GM12878 (cell line): ENCODE measurements at regions not wholly inside any gene's neighbourhood (a gene's known extent, or its start where the extent isn't known, plus 50 kb on each side); places are given as distances from the start of the nearest gene placed in this dataset.

Source experiments
- ATAC-seq: fragments of 200-7000 bp; cut with Tn5 transposase; 3 replicates; pipeline ENCODE4 v1.9.1; 2020; ENCODE audit warnings: mild to moderate bottlenecking, moderate library complexity
- BruUV-seq: library from RNA; stranded (reverse); fragments of 400-500 nt; replicated peaks from 2 replicates; lab custom pipeline; 2021; lab: Mats Ljungman, UMichigan
- CTCF ChIA-PET: fragments of 300-600 bp; sonication (Branson Sonifier 250); formaldehyde crosslinking; extraction: SDS; loops from one replicate; lab custom pipeline; 2021; ENCODE audit warnings: inconsistent platforms; lab: Yijun Ruan, JAX
- POLR2A ChIA-PET: fragments of 350-600 bp; formaldehyde crosslinking; extraction: SDS; loops from one replicate; lab custom pipeline; 2021; ENCODE audit warnings: inconsistent platforms; lab: Charles Lee
- RAD21 ChIA-PET: fragments of 300-600 bp; sonication (Branson Sonifier 250); formaldehyde crosslinking; loops from one replicate; lab custom pipeline; 2023; ENCODE audit warnings: antibody characterized with exemption; ENCODE audit not compliant: unreplicated experiment; lab: Charles Lee
- SMC1A ChIA-PET: fragments of 300-600 bp; sonication (Branson Sonifier 250); formaldehyde crosslinking; loops from one replicate; lab custom pipeline; 2023; ENCODE audit not compliant: unreplicated experiment, uncharacterized antibody; lab: Charles Lee
- DNase-seq: peaks from one replicate; pipeline ENCODE4 v3.0.0-alpha.2; 2011; ENCODE audit warnings: low read depth, low spot score
- FAIRE-seq: peaks from 3 replicates; lab custom pipeline; 2011; peaks lifted over from hg19 to GRCh38; lab: Jason Lieb, UNC
- H2AFZ ChIP-seq: 2 replicates; pipeline ENCODE4 v1.6.0; 2011; ENCODE audit warnings: low read depth, low read length, control low read depth; ENCODE audit not compliant: control insufficient read depth
- H3K27ac ChIP-seq: 2 replicates; pipeline ENCODE4 v1.5.1; 2011; ENCODE audit warnings: control low read depth; ENCODE audit not compliant: control insufficient read depth, insufficient read depth
- H3K27me3 ChIP-seq, 2 experiments: replicated peaks in 1 of 2; 2 replicates each; pipeline versions ENCODE4 v1.6.0 to v1.6.1; 2011; ENCODE audit warnings: low read length in 1 of 2; ENCODE audit not compliant: control insufficient read depth in 2 of 2, insufficient read depth in 2 of 2
- H3K36me3 ChIP-seq, 2 experiments: 2 replicates each; pipeline ENCODE4 v1.5.1; 2011; ENCODE audit warnings: low read length in 1 of 2; ENCODE audit not compliant: control insufficient read depth in 2 of 2, insufficient read depth in 2 of 2
- H3K4me1 ChIP-seq: 2 replicates; pipeline ENCODE4 v1.6.1; 2011; ENCODE audit warnings: mild to moderate bottlenecking, low read length, moderate library complexity, mixed read lengths; ENCODE audit not compliant: control insufficient read depth, insufficient read depth
- H3K4me2 ChIP-seq: 2 replicates; pipeline ENCODE4 v1.6.0; 2011; ENCODE audit warnings: control low read depth; ENCODE audit not compliant: control insufficient read depth, insufficient read depth
- H3K4me3 ChIP-seq: fragments of 200-600 bp; sonication (generic); 2 replicates; pipeline ENCODE4 v1.5.1; 2016
- H3K79me2 ChIP-seq: 2 replicates; pipeline ENCODE4 v1.6.0; 2011; ENCODE audit warnings: low read length; ENCODE audit not compliant: control insufficient read depth, insufficient read depth
- H3K9ac ChIP-seq: 2 replicates; pipeline ENCODE4 v1.8.0; 2011; ENCODE audit warnings: low read length, control low read depth, mixed read lengths; ENCODE audit not compliant: control insufficient read depth, insufficient read depth
- H3K9me3 ChIP-seq: replicated peaks from 3 replicates; pipeline ENCODE4 v1.5.1; 2011; ENCODE audit warnings: mild to moderate bottlenecking, low read length; ENCODE audit not compliant: control insufficient read depth, insufficient read depth
- H4K20me1 ChIP-seq: 2 replicates; pipeline ENCODE4 v1.6.0; 2011; ENCODE audit not compliant: control insufficient read depth, insufficient read depth
- CHD4 ChIP-seq: fragments of 200-600 bp; sonication (generic); IDR thresholded peaks from 2 replicates; pipeline ENCODE4 v1.6.1; 2016; ENCODE audit warnings: mild to moderate bottlenecking
- EED ChIP-seq: sonication (generic); IDR thresholded peaks from 2 replicates; pipeline ENCODE4 v1.6.1; 2016; ENCODE audit warnings: antibody characterized with exemption, low read depth
- MTA2 ChIP-seq: fragments of 450-650 bp; IDR thresholded peaks from 2 replicates; pipeline ENCODE4 v1.6.1; 2016; ENCODE audit warnings: low read depth, mild to moderate bottlenecking, moderate library complexity
- NR2C2 ChIP-seq: IDR thresholded peaks from 2 replicates; pipeline ENCODE4 v1.6.1; 2011; ENCODE audit warnings: borderline replicate concordance, low read depth; ENCODE audit not compliant: control insufficient read depth, insufficient read length
- RFX5 ChIP-seq: IDR thresholded peaks from 2 replicates; pipeline ENCODE4 v1.6.1; 2011; ENCODE audit warnings: low read depth, low read length, improper control_type of control experiment
- SMAD1 ChIP-seq: fragments of 450-650 bp; IDR thresholded peaks from 2 replicates; pipeline ENCODE4 v1.6.1; 2018; ENCODE audit warnings: mild to moderate bottlenecking, low read depth; ENCODE audit not compliant: partially characterized antibody
- SMAD5 ChIP-seq: IDR thresholded peaks from 2 replicates; pipeline ENCODE4 v1.6.1; 2016; ENCODE audit warnings: antibody characterized with exemption, low read depth
- SRF ChIP-seq, 2 experiments: IDR thresholded peaks; 2 replicates each; pipeline ENCODE4 v1.6.1; 2011; ENCODE audit warnings: low read depth in 2 of 2, low read length in 2 of 2, mild to moderate bottlenecking in 1 of 2, moderate library complexity in 1 of 2
- TCF3 ChIP-seq: IDR thresholded peaks from 2 replicates; pipeline ENCODE4 v1.6.1; 2012; ENCODE audit warnings: low read depth, mild to moderate bottlenecking, low read length, borderline replicate concordance; ENCODE audit not compliant: insufficient read depth
- ZBTB33 ChIP-seq: fragments of 450-650 bp; IDR thresholded peaks from 2 replicates; pipeline ENCODE4 v1.6.1; 2017; ENCODE audit warnings: mild to moderate bottlenecking
- ZNF217 ChIP-seq: fragments of 450-650 bp; IDR thresholded peaks from 2 replicates; pipeline ENCODE4 v1.6.1; 2017; ENCODE audit warnings: antibody characterized with exemption, mild to moderate bottlenecking
- ZNF24 ChIP-seq: fragments of 450-650 bp; IDR thresholded peaks from 2 replicates; pipeline ENCODE4 v1.6.1; 2017; ENCODE audit warnings: antibody characterized with exemption, mild to moderate bottlenecking
- ZNF384 ChIP-seq: IDR thresholded peaks from 2 replicates; pipeline ENCODE4 v1.6.1; 2012; ENCODE audit warnings: low read depth, mild to moderate bottlenecking, low read length, improper control_type of control experiment, borderline replicate concordance
- ZNF592 ChIP-seq: fragments of 450-650 bp; IDR thresholded peaks from 2 replicates; pipeline ENCODE4 v1.6.1; 2017; ENCODE audit warnings: mild to moderate bottlenecking, moderate library complexity
- ZNF687 ChIP-seq: fragments of 450-650 bp; IDR thresholded peaks from 2 replicates; pipeline ENCODE4 v1.6.1; 2017; ENCODE audit warnings: mild to moderate bottlenecking, moderate library complexity
- ZSCAN29 ChIP-seq: fragments of 450-650 bp; IDR thresholded peaks from 2 replicates; pipeline ENCODE4 v1.6.1; 2017; ENCODE audit warnings: mild to moderate bottlenecking, moderate library complexity
- WGBS: methylation state at CpG from one replicate; pipeline ENCODE4 v1.1.6; 2016; ENCODE audit warnings: low lambda C conversion rate; ENCODE audit not compliant: insufficient replicate concordance, insufficient coverage; ENCODE audit errors: missing lambda C conversion rate; 5-methylcytosine and 5-hydroxymethylcytosine counted together
- in situ Hi-C: fragments of 300-500 bp; cut with MboI; formaldehyde crosslinking; loops from 9 replicates; pipeline ENCODE4 v1.14.3; 2018; ENCODE audit warnings: mixed read lengths
- intact Hi-C: fragments of 100-400 bp; cut with micrococcal nuclease; formaldehyde crosslinking; loops from one replicate; pipeline ENCODE4 v1.14.2; 2022; ENCODE audit not compliant: unreplicated experiment

GRCh38 chr21:18601146-18601545 lies 197.6 kb upstream of the TMPRSS15 start:
- no peaks in the 10 kb centered on the region for H3K27me3 ChIP-seq
- intact Hi-C loops: no loop called here
- H3K9me3 ChIP-seq: no peaks in the 10 kb centered on the region
- no peak overlapping the region for H3K4me3 ChIP-seq
- no peak overlapping the region for H2AFZ ChIP-seq
- H3K36me3 ChIP-seq: no peaks in the 10 kb centered on the region
- SMC1A ChIA-PET: no interaction called here
- no TSS peak for BruUV-seq
- H3K4me1 ChIP-seq: no peaks in the 10 kb centered on the region
- H4K20me1 ChIP-seq: no peaks in the 10 kb centered on the region
- POLR2A ChIA-PET: no interaction called here
- TF ChIP-seq SMAD5 (no peak), CHD4 (no peak), MTA2 (no peak), EED (no peak), ZNF24 (no peak), RFX5 (no peak), ZBTB33 (no peak), ZNF592 (no peak), ZNF687 (no peak), SRF (IDR thresholded peaks at IDR 0.05; ENCODE audit: low read depth in 2 of 2, low read length in 2 of 2) (no peak), SMAD1 (no peak), NR2C2 (no peak), TCF3 (no peak), ZSCAN29 (no peak), ZNF384 (no peak), ZNF217 (no peak)
- TF ChIP-seq, all 136 proteins: peak for 0
- ChIA-PET RAD21 (no interaction called here), CTCF (no interaction called here)
- no peak for FAIRE-seq
- Histone ChIP-seq H3K4me2 (no peak overlapping the region), H3K27ac (no peak overlapping the region), H3K79me2 (no peaks in the 10 kb centered on the region), H3K9ac (no peak overlapping the region)
- in situ Hi-C loops: no loop called here
- ATAC-seq: no peak
- 50% methylated on average over 1 of the region's 1 CpG for WGBS
- DNase-seq: no peak
